ENCODE measurements at regions not wholly inside any gene's neighbourhood (a gene's known extent, or its start where the extent isn't known, plus 50 kb on each side); places are given as distances from the start of the nearest gene placed in this dataset.

GRCh38 chr10:24149640-24150039, 59.3 kb upstream of the KIAA1217 start:
- TF ChIP-seq POLR2AphosphoS5 (IDR thresholded peaks at IDR 0.05) (no peak), REST (IDR thresholded peaks at IDR 0.05; ENCODE audit: borderline replicate concordance) (no peak), CTCF (IDR thresholded peaks at IDR 0.05; ENCODE audit: poor library complexity, severe bottlenecking) (no peak)

Measured in neural cell (in vitro differentiated cells).